Peyer's patch (tissue), 4 donors: ENCODE measurements at regions not wholly inside any gene's neighbourhood (a gene's known extent, or its start where the extent isn't known, plus 50 kb on each side); places are given as distances from the start of the nearest gene placed in this dataset.

Experiments used
- CTCF ChIP-seq, 6 experiments: fragments of 450-650 bp in 4 of 6; fragments of 200-600 bp in 2 of 6; sonication (generic) in 1 of 6; IDR thresholded peaks; one replicate each; pipeline ENCODE4 v1.5.1; 2017 to 2019; ENCODE audit warnings: antibody characterized with exemption in 6 of 6, mild to moderate bottlenecking in 3 of 6, moderate library complexity in 1 of 6
- POLR2A ChIP-seq, 2 donors: fragments of 450-650 bp; IDR thresholded peaks; one replicate each; pipeline ENCODE4 v1.5.1; 2017; ENCODE audit warnings: antibody characterized with exemption in 2 of 2, mild to moderate bottlenecking in 2 of 2, moderate library complexity in 2 of 2

GRCh38 chr16:52376676-52377280 is 170.2 kb downstream of the TOX3 start:
- TF ChIP-seq CTCF (IDR thresholded peaks at IDR 0.05), result no peak
- TF ChIP-seq POLR2A (IDR thresholded peaks at IDR 0.05), result no peak
